ENCODE measurements at regions not wholly inside any gene's neighbourhood (a gene's known extent, or its start where the extent isn't known, plus 50 kb on each side); places are given as distances from the start of the nearest gene placed in this dataset.

DNA sequence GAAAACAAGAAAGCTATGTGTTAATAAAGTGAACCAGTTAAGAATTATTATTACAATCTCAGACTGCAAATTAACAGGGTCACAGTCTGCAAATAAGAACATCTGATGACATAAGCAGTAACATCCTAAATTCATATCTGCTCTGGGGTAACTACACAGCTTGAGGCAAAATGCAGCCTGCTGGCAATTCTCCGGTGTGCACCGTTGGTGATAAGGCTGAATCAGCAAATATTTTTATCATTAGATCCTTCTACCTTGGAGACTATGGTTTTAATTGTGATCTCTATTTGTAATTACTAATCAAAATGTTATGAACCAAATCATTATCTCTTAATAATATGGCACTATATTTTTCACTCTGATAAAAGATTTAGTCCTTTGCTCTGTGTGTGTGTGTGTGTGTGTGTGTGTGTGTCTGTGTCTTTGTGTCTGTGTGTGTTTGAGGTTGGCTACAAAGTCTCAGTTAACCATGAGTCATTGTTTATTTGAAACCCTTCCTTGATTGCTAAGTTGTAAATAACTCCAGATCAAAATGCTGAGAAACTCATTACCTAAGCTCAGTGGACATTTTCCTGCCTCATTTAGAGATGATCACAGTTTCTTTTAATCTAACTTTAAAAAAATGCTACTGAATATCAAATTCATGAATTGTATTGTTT, 442.6 kb downstream of the GXYLT1 start:
- H3K4me2 ChIP-seq (ENCODE audit: control insufficient read depth, insufficient read depth): no peak overlapping the region
- BruUV-seq (replicated peaks): no TSS peak
- WGBS (ENCODE audit: insufficient coverage, insufficient replicate concordance, low lambda C conversion rate, missing lambda C conversion rate): 20% methylated on average over 2 of the region's 2 CpGs
- FAIRE-seq (no peak), ATAC-seq (no peak), DNase-seq (ENCODE audit: low read depth, low spot score) (no peak)
- in situ Hi-C loops (cut with MboI) (no loop called here), intact Hi-C loops (cut with micrococcal nuclease; ENCODE audit: unreplicated experiment) (no loop called here)
- POLR2A ChIA-PET: no interaction called here
- TF ChIP-seq PBX3 (IDR thresholded peaks at IDR 0.05; ENCODE audit: insufficient replicate concordance, low read depth, low read length): no peak
- no peak for TF ChIP-seq MTA2 (IDR thresholded peaks at IDR 0.05; ENCODE audit: low read depth)
- TF ChIP-seq HDGF (IDR thresholded peaks at IDR 0.05): no peak
- TF ChIP-seq KDM1A (IDR thresholded peaks at IDR 0.05; ENCODE audit: borderline replicate concordance): no peak
- no peak for TF ChIP-seq NFYA (IDR thresholded peaks at IDR 0.05; ENCODE audit: borderline replicate concordance, low read depth, low read length)
- no peak for TF ChIP-seq ZNF207 (IDR thresholded peaks at IDR 0.05; ENCODE audit: borderline replicate concordance)
- no peak for TF ChIP-seq CBX5 (IDR thresholded peaks at IDR 0.05; ENCODE audit: low read depth)
- TF ChIP-seq, protein P1, sequence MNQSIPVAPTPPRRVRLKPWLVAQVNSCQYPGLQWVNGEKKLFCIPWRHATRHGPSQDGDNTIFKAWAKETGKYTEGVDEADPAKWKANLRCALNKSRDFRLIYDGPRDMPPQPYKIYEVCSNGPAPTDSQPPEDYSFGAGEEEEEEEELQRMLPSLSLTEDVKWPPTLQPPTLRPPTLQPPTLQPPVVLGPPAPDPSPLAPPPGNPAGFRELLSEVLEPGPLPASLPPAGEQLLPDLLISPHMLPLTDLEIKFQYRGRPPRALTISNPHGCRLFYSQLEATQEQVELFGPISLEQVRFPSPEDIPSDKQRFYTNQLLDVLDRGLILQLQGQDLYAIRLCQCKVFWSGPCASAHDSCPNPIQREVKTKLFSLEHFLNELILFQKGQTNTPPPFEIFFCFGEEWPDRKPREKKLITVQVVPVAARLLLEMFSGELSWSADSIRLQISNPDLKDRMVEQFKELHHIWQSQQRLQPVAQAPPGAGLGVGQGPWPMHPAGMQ (IDR thresholded peaks at IDR 0.05; ENCODE audit: borderline replicate concordance): no peak
- TF ChIP-seq NFXL1 (IDR thresholded peaks at IDR 0.05; ENCODE audit: borderline replicate concordance): no peak
- no peak for TF ChIP-seq TCF3 (IDR thresholded peaks at IDR 0.05; ENCODE audit: borderline replicate concordance, insufficient read depth, low read depth, low read length)
- no peak for TF ChIP-seq WRNIP1 (IDR thresholded peaks at IDR 0.05; ENCODE audit: borderline replicate concordance, low read depth, low read length)
- TF ChIP-seq, protein P2, sequence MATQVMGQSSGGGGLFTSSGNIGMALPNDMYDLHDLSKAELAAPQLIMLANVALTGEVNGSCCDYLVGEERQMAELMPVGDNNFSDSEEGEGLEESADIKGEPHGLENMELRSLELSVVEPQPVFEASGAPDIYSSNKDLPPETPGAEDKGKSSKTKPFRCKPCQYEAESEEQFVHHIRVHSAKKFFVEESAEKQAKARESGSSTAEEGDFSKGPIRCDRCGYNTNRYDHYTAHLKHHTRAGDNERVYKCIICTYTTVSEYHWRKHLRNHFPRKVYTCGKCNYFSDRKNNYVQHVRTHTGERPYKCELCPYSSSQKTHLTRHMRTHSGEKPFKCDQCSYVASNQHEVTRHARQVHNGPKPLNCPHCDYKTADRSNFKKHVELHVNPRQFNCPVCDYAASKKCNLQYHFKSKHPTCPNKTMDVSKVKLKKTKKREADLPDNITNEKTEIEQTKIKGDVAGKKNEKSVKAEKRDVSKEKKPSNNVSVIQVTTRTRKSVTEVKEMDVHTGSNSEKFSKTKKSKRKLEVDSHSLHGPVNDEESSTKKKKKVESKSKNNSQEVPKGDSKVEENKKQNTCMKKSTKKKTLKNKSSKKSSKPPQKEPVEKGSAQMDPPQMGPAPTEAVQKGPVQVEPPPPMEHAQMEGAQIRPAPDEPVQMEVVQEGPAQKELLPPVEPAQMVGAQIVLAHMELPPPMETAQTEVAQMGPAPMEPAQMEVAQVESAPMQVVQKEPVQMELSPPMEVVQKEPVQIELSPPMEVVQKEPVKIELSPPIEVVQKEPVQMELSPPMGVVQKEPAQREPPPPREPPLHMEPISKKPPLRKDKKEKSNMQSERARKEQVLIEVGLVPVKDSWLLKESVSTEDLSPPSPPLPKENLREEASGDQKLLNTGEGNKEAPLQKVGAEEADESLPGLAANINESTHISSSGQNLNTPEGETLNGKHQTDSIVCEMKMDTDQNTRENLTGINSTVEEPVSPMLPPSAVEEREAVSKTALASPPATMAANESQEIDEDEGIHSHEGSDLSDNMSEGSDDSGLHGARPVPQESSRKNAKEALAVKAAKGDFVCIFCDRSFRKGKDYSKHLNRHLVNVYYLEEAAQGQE (IDR thresholded peaks at IDR 0.05; ENCODE audit: low read depth, low read length): no peak
- no peak for TF ChIP-seq SMAD5 (IDR thresholded peaks at IDR 0.05; ENCODE audit: low read depth)
- TF ChIP-seq GATAD2B (conservative IDR thresholded peaks at IDR 0.05; ENCODE audit: low read depth): no peak
- TF ChIP-seq KAT2A (conservative IDR thresholded peaks at IDR 0.05; ENCODE audit: control insufficient read depth, low read depth, low read length): no peak
- RAD21 ChIA-PET (ENCODE audit: unreplicated experiment): no interaction called here
- H2AFZ ChIP-seq (ENCODE audit: control insufficient read depth, low read depth, low read length): no peak overlapping the region
- SMC1A ChIA-PET (ENCODE audit: uncharacterized antibody, unreplicated experiment): no interaction called here
- no peak overlapping the region for H3K9ac ChIP-seq (ENCODE audit: control insufficient read depth, insufficient read depth, low read length)
- CTCF ChIA-PET: no interaction called here
- H3K27me3 ChIP-seq (replicated peaks in 1 of 2; ENCODE audit: control insufficient read depth in 2 of 2, insufficient read depth in 2 of 2, low read length in 1 of 2): no peaks in the 10 kb centered on the region
- H3K9me3 ChIP-seq (replicated peaks; ENCODE audit: control insufficient read depth, insufficient read depth, low read length): no peaks in the 10 kb centered on the region
- no peak overlapping the region for H3K4me3 ChIP-seq
- no peak overlapping the region for H3K27ac ChIP-seq (ENCODE audit: control insufficient read depth, insufficient read depth)
- no peaks in the 10 kb centered on the region for H4K20me1 ChIP-seq (ENCODE audit: control insufficient read depth, insufficient read depth)
- no peaks in the 10 kb centered on the region for H3K4me1 ChIP-seq (ENCODE audit: control insufficient read depth, insufficient read depth, low read length)
- H3K79me2 ChIP-seq (ENCODE audit: control insufficient read depth, insufficient read depth, low read length): no peaks in the 10 kb centered on the region
- H3K36me3 ChIP-seq (ENCODE audit: control insufficient read depth in 2 of 2, insufficient read depth in 2 of 2, low read length in 1 of 2): no peaks in the 10 kb centered on the region

All from GM12878 (cell line).